ENCODE measurements at regions not wholly inside any gene's neighbourhood (a gene's known extent, or its start where the extent isn't known, plus 50 kb on each side); places are given as distances from the start of the nearest gene placed in this dataset.
"Not testable (repeated sequence)": the region's sequence is repeated elsewhere in the genome, so short reads cannot be mapped to it uniquely, and the experiment has no call there.

DNA sequence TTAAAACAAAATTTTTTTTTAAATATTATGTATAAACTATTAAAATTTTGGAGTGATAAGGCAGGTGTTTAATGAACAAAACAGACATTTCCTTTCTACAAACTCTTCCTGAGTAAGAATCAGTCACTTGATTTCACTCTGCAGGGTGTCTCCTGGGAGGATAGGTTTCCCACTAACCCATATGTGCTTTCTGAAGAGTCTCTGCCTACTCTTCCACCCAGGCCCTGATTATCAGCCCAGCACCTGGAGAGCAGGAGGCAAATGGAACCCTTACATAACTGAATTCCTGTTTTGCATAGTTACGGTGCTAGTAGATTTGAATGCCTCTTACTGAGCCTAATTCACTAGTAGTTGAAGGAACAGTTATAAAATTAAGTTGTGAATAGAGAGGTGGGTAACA is 1718.6 kb downstream of the SUCLG1 start:
- peak; percentile 24 for DNase-seq

- not testable (repeated sequence) for DNase-seq
Observed at GRCh38 chr2:82737965-82738364, 1721.1 kb downstream of the SUCLG1 start.

GRCh38 chr2:82735336-82735735 is 1723.7 kb downstream of the SUCLG1 start:
- peak; percentile 59 for DNase-seq

DNA sequence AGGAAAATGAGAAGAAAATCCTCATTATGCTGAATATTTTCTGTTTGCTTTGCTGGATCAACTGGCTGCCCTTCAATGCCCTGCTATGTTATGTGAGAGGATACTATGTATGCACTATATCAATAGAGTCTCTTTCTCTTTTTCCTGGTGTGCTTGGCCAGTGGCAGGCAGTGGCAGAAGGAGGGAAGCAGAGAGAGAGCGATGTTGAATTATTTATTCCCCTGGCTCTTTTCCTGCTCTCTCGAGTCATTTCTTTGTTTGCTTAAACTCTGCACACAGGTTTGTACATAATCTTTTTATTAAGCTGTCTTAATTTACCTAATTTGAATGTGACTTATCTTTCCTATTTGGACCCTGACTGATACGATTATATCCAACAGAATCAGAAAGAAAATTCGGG is 1727.3 kb downstream of the SUCLG1 start:
- DNase-seq = no peak

DNA sequence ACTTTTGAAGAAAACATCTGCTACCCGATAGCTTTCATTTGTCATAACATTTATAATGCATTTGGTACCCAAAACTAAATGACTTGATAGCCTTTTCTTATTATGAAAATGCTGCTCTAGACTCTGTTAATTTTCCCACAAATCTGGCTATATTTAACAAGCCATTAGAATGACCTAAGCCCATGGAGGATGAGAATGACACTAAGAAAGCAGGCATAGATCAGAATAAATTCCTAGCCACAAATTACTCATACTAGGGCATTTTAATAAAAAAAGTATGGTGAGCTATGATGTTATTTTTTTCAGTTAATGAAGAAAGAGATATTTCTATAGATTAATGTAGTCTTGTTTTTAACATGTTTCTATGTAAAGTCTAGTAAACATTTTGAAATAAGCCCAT is 1728.3 kb downstream of the SUCLG1 start:
- DNase-seq = no peak

- DNase-seq = no peak
Observed at GRCh38 chr2:82728090-82728489, 1731.0 kb downstream of the SUCLG1 start.

- no peak for DNase-seq
Observed at GRCh38 chr2:82708681-82709080, 1750.4 kb downstream of the SUCLG1 start.

GRCh38 chr2:82697231-82697630 is 1761.8 kb downstream of the SUCLG1 start:
- no peak for DNase-seq

- no peak for DNase-seq
Observed at GRCh38 chr2:82694431-82694830, 1764.6 kb downstream of the SUCLG1 start.

DNA sequence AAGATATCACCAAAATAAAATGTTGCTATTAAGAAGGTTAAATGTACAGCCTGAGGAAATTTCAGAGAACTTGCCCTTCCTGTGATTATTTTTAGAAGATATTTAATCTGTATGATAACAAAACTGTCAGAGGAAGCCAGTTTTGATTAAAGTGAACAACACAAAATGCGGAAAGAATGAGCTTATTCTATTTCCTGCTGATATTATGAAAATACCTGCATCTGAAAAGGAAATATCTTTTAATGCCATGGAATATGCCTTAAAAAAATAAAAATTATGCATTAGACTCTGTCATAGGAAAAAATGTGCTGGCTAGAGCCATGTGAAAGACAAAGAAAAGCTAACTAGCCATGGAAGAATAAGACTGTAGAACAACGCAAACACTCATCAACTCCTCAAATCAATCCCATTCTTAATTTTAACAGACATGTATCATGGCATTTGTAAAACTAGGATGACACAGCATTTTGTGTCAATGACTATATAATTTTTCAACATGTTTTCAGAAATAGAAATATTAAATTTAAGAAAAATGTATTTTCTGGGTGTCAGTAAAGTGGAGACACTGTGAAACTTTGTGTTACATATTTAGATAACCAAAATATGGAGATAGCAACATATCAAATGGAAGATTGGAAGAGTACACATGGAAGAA is 1768.2 kb downstream of the SUCLG1 start:
- no peak for DNase-seq

- DNase-seq = no peak
Observed at GRCh38 chr2:82675186-82675585, 1783.9 kb downstream of the SUCLG1 start.

DNA sequence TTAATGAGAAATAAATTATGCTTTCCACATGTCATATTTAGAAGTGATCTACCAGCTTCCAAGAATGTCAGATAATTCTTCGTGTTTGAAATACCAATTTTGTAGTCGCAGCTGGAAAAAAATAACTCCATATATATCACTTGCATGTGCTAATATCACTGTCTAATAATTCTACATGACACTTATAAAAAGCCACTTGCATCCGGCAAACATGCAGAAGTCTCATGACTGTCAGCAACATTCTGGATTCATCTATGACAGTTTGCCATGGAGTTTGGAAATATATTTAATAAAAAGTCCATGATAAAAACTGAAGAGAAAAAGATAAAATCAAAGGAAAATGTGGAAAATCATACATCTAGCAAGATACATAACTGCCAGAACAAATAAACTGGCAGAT is 1784.4 kb downstream of the SUCLG1 start:
- DNase-seq = no peak

- DNase-seq = no peak
Observed at GRCh38 chr2:82667491-82667890, 1791.6 kb downstream of the SUCLG1 start.

- DNase-seq = no peak
Observed at GRCh38 chr2:82665691-82666090, 1793.4 kb downstream of the SUCLG1 start.

GRCh38 chr2:82657106-82657505 is 1802.0 kb downstream of the SUCLG1 start:
- DNase-seq = no peak

GRCh38 chr2:82656420-82656819 is 1802.7 kb downstream of the SUCLG1 start:
- DNase-seq = no peak

GRCh38 chr2:82652117-82652516 is 1807.0 kb downstream of the SUCLG1 start:
- no peak for DNase-seq

GRCh38 chr2:82650038-82650437 is 1809.0 kb downstream of the SUCLG1 start:
- no peak for DNase-seq

- no peak for DNase-seq
Observed at GRCh38 chr2:82641598-82642180, 1817.4 kb downstream of the SUCLG1 start.

DNA sequence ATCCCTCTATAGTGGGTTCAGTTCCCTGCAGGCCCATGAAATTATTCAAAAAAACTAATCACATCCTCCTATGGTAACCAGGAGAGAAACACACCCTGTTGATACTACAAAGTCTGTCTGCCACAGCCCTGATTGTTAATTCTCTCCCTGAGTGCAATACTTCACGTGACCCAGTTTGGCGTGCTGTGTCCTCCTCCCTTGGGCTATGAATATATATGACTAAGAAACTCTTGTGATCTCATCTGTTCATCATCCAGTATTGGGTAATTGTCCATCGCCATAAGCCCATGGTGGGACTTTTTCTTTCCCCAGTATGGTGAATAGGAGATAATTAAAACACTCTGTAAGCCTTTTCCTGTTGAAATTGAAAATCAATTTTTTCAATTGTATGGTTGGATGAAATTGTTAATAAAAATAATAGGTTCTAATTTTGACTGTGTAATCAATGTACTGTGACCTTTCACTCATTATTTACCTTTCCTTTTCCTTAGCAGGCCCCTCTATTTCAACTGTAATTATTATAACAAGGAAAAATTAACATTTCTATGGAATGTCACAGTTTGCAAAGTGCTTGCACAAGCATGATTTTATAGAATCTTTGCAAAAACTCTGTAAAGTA is 1822.6 kb downstream of the SUCLG1 start:
- no peak for DNase-seq

- no peak for DNase-seq
Observed at GRCh38 chr2:82599021-82599420, 1860.1 kb downstream of the SUCLG1 start.

- no peak for DNase-seq
Observed at GRCh38 chr2:82596581-82596980, 1862.5 kb downstream of the SUCLG1 start.

DNA sequence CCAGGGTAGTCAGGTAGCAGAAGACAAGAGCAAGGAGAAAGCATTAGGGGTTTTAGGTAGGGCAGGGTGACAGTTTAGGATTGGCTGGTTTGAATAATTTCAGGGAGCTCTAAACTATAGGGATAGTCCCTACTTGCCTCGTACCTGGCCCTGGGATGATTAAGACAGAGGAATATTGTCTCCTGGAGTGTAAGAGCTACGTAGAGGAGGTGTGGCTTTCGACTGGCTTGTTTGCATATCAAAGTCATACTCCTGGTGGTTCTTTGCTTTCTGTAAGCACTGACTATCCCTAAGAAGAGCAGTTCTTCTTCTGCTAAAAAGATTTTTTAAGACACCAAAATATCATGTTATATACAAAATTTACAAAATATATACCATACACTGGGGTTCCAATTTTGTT is 1867.4 kb downstream of the SUCLG1 start:
- DNase-seq = no peak

GRCh38 chr2:82576656-82577055 is 1882.4 kb downstream of the SUCLG1 start:
- DNase-seq = no peak

- DNase-seq = no peak
Observed at GRCh38 chr2:82539280-82539621, 1919.8 kb downstream of the SUCLG1 start.
